ENCODE measurements at regions not wholly inside any gene's neighbourhood (a gene's known extent, or its start where the extent isn't known, plus 50 kb on each side); places are given as distances from the start of the nearest gene placed in this dataset.

GRCh38 chr1:5386371-5386770 lies 605.9 kb downstream of the NPHP4 start:
- H3K9me2 ChIP-seq (replicated peaks; ENCODE audit: low read length) = no peaks in the 10 kb centered on the region
- H3K79me2 ChIP-seq (ENCODE audit: low read length) = no peaks in the 10 kb centered on the region
- H3K27ac ChIP-seq (ENCODE audit: low read length) = no peak overlapping the region
- no peak overlapping the region for H3K4me3 ChIP-seq (ENCODE audit: low read length)
- H2AFZ ChIP-seq (ENCODE audit: low read length) = no peak overlapping the region
- no peaks in the 10 kb centered on the region for H4K20me1 ChIP-seq (ENCODE audit: low read length)
- H3K4me2 ChIP-seq (ENCODE audit: low read length) = no peak overlapping the region
- H3K27me3 ChIP-seq (ENCODE audit: low read length) = peaks cover 20% of the 10 kb centered on the region
- TF ChIP-seq CTCF (conservative IDR thresholded peaks at IDR 0.05; ENCODE audit: low read depth, low read length) (no peak), EZH2phosphoT487 (IDR thresholded peaks at IDR 0.05; ENCODE audit: borderline replicate concordance, low read length) (no peak), EZH2 (IDR thresholded peaks at IDR 0.05; ENCODE audit: low read length, unreplicated experiment) (no peak)
- no peak overlapping the region for H3K9ac ChIP-seq (ENCODE audit: low read length)
- no peaks in the 10 kb centered on the region for H3K36me3 ChIP-seq (ENCODE audit: low read depth, low read length)
- H3K9me3 ChIP-seq (ENCODE audit: low read length) = peaks cover 10% of the 10 kb centered on the region; the same call in 1 of the 2 replicates
- no peak for DNase-seq
- no peak for ATAC-seq
- ChIA-PET CTCF (no interaction called here), POLR2A (ENCODE audit: unreplicated experiment) (no interaction called here)
- no TSS peak for BruUV-seq (replicated peaks)
- no peaks in the 10 kb centered on the region for H3K4me1 ChIP-seq (ENCODE audit: insufficient read depth, low read length)
- intact Hi-C loops (cut with micrococcal nuclease) = no loop called here
- no peaks in the 10 kb centered on the region for H3F3A ChIP-seq (ENCODE audit: low read length, unreplicated experiment)

- no peaks in the 10 kb centered on the region for H3K9me2 ChIP-seq (replicated peaks; ENCODE audit: low read length)
- no peak overlapping the region for H3K4me2 ChIP-seq (ENCODE audit: low read length)
- no peak overlapping the region for H3K9ac ChIP-seq (ENCODE audit: low read length)
- BruUV-seq (replicated peaks) = no TSS peak
- no peaks in the 10 kb centered on the region for H4K20me1 ChIP-seq (ENCODE audit: low read length)
- no peak for DNase-seq
- no peaks in the 10 kb centered on the region for H3K36me3 ChIP-seq (ENCODE audit: low read depth, low read length)
- peaks cover 10% of the 10 kb centered on the region; the same call in 1 of the 2 replicates for H3K9me3 ChIP-seq (ENCODE audit: low read length)
- ATAC-seq = no peak
- no peak overlapping the region for H3K27ac ChIP-seq (ENCODE audit: low read length)
- peaks cover 20% of the 10 kb centered on the region for H3K27me3 ChIP-seq (ENCODE audit: low read length)
- H3K4me1 ChIP-seq (ENCODE audit: insufficient read depth, low read length) = no peaks in the 10 kb centered on the region
- intact Hi-C loops (cut with micrococcal nuclease) = no loop called here
- no peaks in the 10 kb centered on the region for H3F3A ChIP-seq (ENCODE audit: low read length, unreplicated experiment)
- no peak for TF ChIP-seq CTCF (conservative IDR thresholded peaks at IDR 0.05; ENCODE audit: low read depth, low read length)
- no peak for TF ChIP-seq EZH2 (IDR thresholded peaks at IDR 0.05; ENCODE audit: low read length, unreplicated experiment)
- TF ChIP-seq EZH2phosphoT487 (IDR thresholded peaks at IDR 0.05; ENCODE audit: borderline replicate concordance, low read length) = no peak
- no peak overlapping the region for H2AFZ ChIP-seq (ENCODE audit: low read length)
- ChIA-PET POLR2A (ENCODE audit: unreplicated experiment) (no interaction called here), CTCF (no interaction called here)
- H3K79me2 ChIP-seq (ENCODE audit: low read length) = no peaks in the 10 kb centered on the region
- no peak overlapping the region for H3K4me3 ChIP-seq (ENCODE audit: low read length)
These were observed 606.3 kb downstream of the NPHP4 start for GRCh38 chr1:5385956-5386355.

- intact Hi-C loops (cut with micrococcal nuclease) = no loop called here
- BruUV-seq (replicated peaks) = no TSS peak
- no peaks in the 10 kb centered on the region for H3K4me1 ChIP-seq (ENCODE audit: insufficient read depth, low read length)
- no peak for ATAC-seq
- no peaks in the 10 kb centered on the region for H3K36me3 ChIP-seq (ENCODE audit: low read depth, low read length)
- TF ChIP-seq CTCF (conservative IDR thresholded peaks at IDR 0.05; ENCODE audit: low read depth, low read length) = no peak
- TF ChIP-seq EZH2phosphoT487 (IDR thresholded peaks at IDR 0.05; ENCODE audit: borderline replicate concordance, low read length) = no peak
- no peak for TF ChIP-seq EZH2 (IDR thresholded peaks at IDR 0.05; ENCODE audit: low read length, unreplicated experiment)
- H3K9me3 ChIP-seq (ENCODE audit: low read length) = peaks cover 10% of the 10 kb centered on the region; the same call in 1 of the 2 replicates
- H3K9me2 ChIP-seq (replicated peaks; ENCODE audit: low read length) = no peaks in the 10 kb centered on the region
- no peak overlapping the region for H3K9ac ChIP-seq (ENCODE audit: low read length)
- no peak overlapping the region for H2AFZ ChIP-seq (ENCODE audit: low read length)
- no peak overlapping the region for H3K4me2 ChIP-seq (ENCODE audit: low read length)
- no peaks in the 10 kb centered on the region for H3K79me2 ChIP-seq (ENCODE audit: low read length)
- H4K20me1 ChIP-seq (ENCODE audit: low read length) = no peaks in the 10 kb centered on the region
- ChIA-PET CTCF (no interaction called here), POLR2A (ENCODE audit: unreplicated experiment) (no interaction called here)
- peaks cover 15% of the 10 kb centered on the region for H3K27me3 ChIP-seq (ENCODE audit: low read length)
- no peak overlapping the region for H3K4me3 ChIP-seq (ENCODE audit: low read length)
- no peak for DNase-seq
- H3F3A ChIP-seq (ENCODE audit: low read length, unreplicated experiment) = no peaks in the 10 kb centered on the region
- H3K27ac ChIP-seq (ENCODE audit: low read length) = no peak overlapping the region
These were observed 607.0 kb downstream of the NPHP4 start for GRCh38 chr1:5385096-5385799.
